A549 (cell line): ENCODE measurements at regions not wholly inside any gene's neighbourhood (a gene's known extent, or its start where the extent isn't known, plus 50 kb on each side); places are given as distances from the start of the nearest gene placed in this dataset.

Experiments
- ATAC-seq, 2 experiments: fragments of 200-7000 bp in 1 of 2; fragments of >200 bp in 1 of 2; cut with Nextera tagmentation in 1 of 2; cut with Tn5 transposase in 1 of 2; 3 replicates each; pipeline versions ENCODE4 v1.8.0 to v1.9.1; 2018 to 2020; ENCODE audit warnings: mild to moderate bottlenecking in 1 of 2, moderate library complexity in 1 of 2
- CTCF ChIA-PET: fragments of 300-600 bp; sonication (Branson Sonifier 250); formaldehyde crosslinking; extraction: SDS; loops from one replicate; lab custom pipeline; 2021; ENCODE audit warnings: antibody characterized with exemption, inconsistent platforms; lab: Yijun Ruan, JAX
- POLR2A ChIA-PET: fragments of 350-600 bp; formaldehyde crosslinking; extraction: SDS; loops from one replicate; lab custom pipeline; 2021; ENCODE audit warnings: antibody characterized with exemption, inconsistent platforms; lab: Yijun Ruan, JAX
- DNase-seq, 2 experiments: peaks; one replicate each; pipeline versions ENCODE4 v3.0.0 to v3.0.0-alpha.2; 2011 to 2016; ENCODE audit warnings: low read depth in 1 of 2, low spot score in 1 of 2
- FAIRE-seq: peaks from 2 replicates; lab custom pipeline; 2011; peaks lifted over from hg19 to GRCh38; lab: Jason Lieb, UNC
- H3K27ac ChIP-seq, 2 experiments: fragments of >200 bp; sonication (Bioruptor Twin); formaldehyde crosslinking; 3 replicates each; pipeline ENCODE4 v1.5.1; 2016 to 2017
- H3K4me1 ChIP-seq: fragments of >200 bp; sonication (Bioruptor Twin); formaldehyde crosslinking; 3 replicates; pipeline ENCODE4 v1.6.1; 2016
- H3K4me2 ChIP-seq: fragments of >200 bp; sonication (Bioruptor Twin); formaldehyde crosslinking; 3 replicates; pipeline ENCODE4 v1.6.1; 2016
- H3K4me3 ChIP-seq: fragments of >200 bp; sonication (Bioruptor Twin); formaldehyde crosslinking; 3 replicates; pipeline ENCODE4 v1.5.1; 2016
- H3K9me3 ChIP-seq: fragments of >200 bp; sonication (Bioruptor Twin); formaldehyde crosslinking; 3 replicates; pipeline ENCODE4 v1.6.1; 2016
- CHD4 ChIP-seq: fragments of 200-600 bp; sonication (generic); IDR thresholded peaks from 2 replicates; pipeline ENCODE4 v1.6.1; 2016; ENCODE audit warnings: antibody characterized with exemption, mild to moderate bottlenecking, borderline replicate concordance
- ESRRA ChIP-seq: fragments of 150-350 bp; IDR thresholded peaks from 2 replicates; pipeline ENCODE4 v1.6.1; 2014; ENCODE audit warnings: mild to moderate bottlenecking, low read length, borderline replicate concordance
- FOSB ChIP-seq: fragments of 250-450 bp; sonication (Bioruptor Pico); IDR thresholded peaks from 2 replicates; pipeline ENCODE4 v1.5.0; 2020; ENCODE audit warnings: mild to moderate bottlenecking, moderate library complexity
- FOSL2 ChIP-seq, 2 experiments: fragments of 450-650 bp in 1 of 2; fragments of >200 bp in 1 of 2; sonication (Bioruptor Twin) in 1 of 2; formaldehyde crosslinking; IDR thresholded peaks; 2 replicates each; pipeline versions ENCODE4 v1.5.0 to v1.6.1; 2016 to 2020; ENCODE audit warnings: mild to moderate bottlenecking in 1 of 2, moderate library complexity in 1 of 2
- FOXS1 ChIP-seq: fragments of 250-450 bp; sonication (Bioruptor Pico); IDR thresholded peaks from 2 replicates; pipeline ENCODE4 v1.5.0; 2020; ENCODE audit warnings: mild to moderate bottlenecking, moderate library complexity
- HDAC2 ChIP-seq: fragments of 200-600 bp; sonication (generic); IDR thresholded peaks from 2 replicates; pipeline ENCODE4 v1.6.1; 2016
- MAZ ChIP-seq: fragments of 150-350 bp; IDR thresholded peaks from 2 replicates; pipeline ENCODE4 v1.6.1; 2014; ENCODE audit warnings: antibody characterized with exemption, low read depth, low read length, borderline replicate concordance
- MYC ChIP-seq: IDR thresholded peaks from 2 replicates; pipeline ENCODE4 v1.6.1; 2012; ENCODE audit warnings: mild to moderate bottlenecking, inconsistent platforms, low read length, improper control_type of control experiment, borderline replicate concordance
- NPAS2 ChIP-seq: fragments of 250-450 bp; sonication (Bioruptor Pico); IDR thresholded peaks from 2 replicates; pipeline ENCODE4 v1.8.0; 2022; ENCODE audit warnings: mild to moderate bottlenecking, moderate library complexity, borderline replicate concordance
- PHF8 ChIP-seq: fragments of 200-600 bp; sonication (generic); IDR thresholded peaks from 2 replicates; pipeline ENCODE4 v1.6.1; 2016; ENCODE audit warnings: low read depth, mild to moderate bottlenecking, antibody characterized with exemption, moderate library complexity, borderline replicate concordance
- POLR2AphosphoS2 ChIP-seq: conservative IDR thresholded peaks from 2 replicates; pipeline ENCODE4 v1.6.1; 2012; ENCODE audit warnings: low read length, improper control_type of control experiment, inconsistent platforms
- RAD21 ChIP-seq, 2 experiments: fragments of >200 bp in 1 of 2; sonication (Bioruptor Twin) in 1 of 2; formaldehyde crosslinking in 1 of 2; IDR thresholded peaks in 1 of 2; conservative IDR thresholded peaks in 1 of 2; 2 replicates in 1 of 2; 3 replicates in 1 of 2; pipeline ENCODE4 v1.6.1; 2012 to 2018; ENCODE audit warnings: inconsistent platforms in 1 of 2
- RCOR1 ChIP-seq: fragments of 150-350 bp; IDR thresholded peaks from 2 replicates; pipeline ENCODE4 v1.6.1; 2014; ENCODE audit warnings: antibody characterized with exemption, low read length, low read depth
- RNF2 ChIP-seq: fragments of 200-600 bp; sonication (generic); IDR thresholded peaks from 2 replicates; pipeline ENCODE4 v1.6.1; 2016; ENCODE audit warnings: low read depth, mild to moderate bottlenecking, antibody characterized with exemption, moderate library complexity, borderline replicate concordance
- TP53 ChIP-seq: fragments of 250-450 bp; sonication (Bioruptor Pico); IDR thresholded peaks from 2 replicates; pipeline ENCODE4 v1.5.0; 2021; ENCODE audit warnings: mild to moderate bottlenecking, moderate library complexity
- ZNF302 ChIP-seq: fragments of 250-450 bp; sonication (Bioruptor Pico); IDR thresholded peaks from 2 replicates; pipeline ENCODE4 v1.9.0; 2021; ENCODE audit warnings: inconsistent platforms, mild to moderate bottlenecking, moderate library complexity
- WGBS: methylation state at CpG from one replicate; pipeline ENCODE4 v1.1.6; 2017; ENCODE audit errors: missing lambda C conversion rate; 5-methylcytosine and 5-hydroxymethylcytosine counted together
- TF ChIP-seq, protein P1 (sequence below): fragments of 150-350 bp; IDR thresholded peaks from 2 replicates; pipeline ENCODE4 v1.6.1; 2014; ENCODE audit warnings: low read depth, mild to moderate bottlenecking, low read length
- TF ChIP-seq, protein P2 (sequence below): fragments of 450-650 bp; IDR thresholded peaks from 2 replicates; pipeline ENCODE4 v1.6.1; 2014; ENCODE audit warnings: antibody characterized with exemption
- TF ChIP-seq, protein P3 (sequence below): IDR thresholded peaks from 2 replicates; pipeline ENCODE4 v1.6.1; 2012
- TF ChIP-seq, protein P4 (sequence below): fragments of 250-450 bp; sonication (Bioruptor Pico); IDR thresholded peaks from 2 replicates; pipeline ENCODE4 v1.5.0; 2021; ENCODE audit warnings: mild to moderate bottlenecking, moderate library complexity, borderline replicate concordance

DNA sequence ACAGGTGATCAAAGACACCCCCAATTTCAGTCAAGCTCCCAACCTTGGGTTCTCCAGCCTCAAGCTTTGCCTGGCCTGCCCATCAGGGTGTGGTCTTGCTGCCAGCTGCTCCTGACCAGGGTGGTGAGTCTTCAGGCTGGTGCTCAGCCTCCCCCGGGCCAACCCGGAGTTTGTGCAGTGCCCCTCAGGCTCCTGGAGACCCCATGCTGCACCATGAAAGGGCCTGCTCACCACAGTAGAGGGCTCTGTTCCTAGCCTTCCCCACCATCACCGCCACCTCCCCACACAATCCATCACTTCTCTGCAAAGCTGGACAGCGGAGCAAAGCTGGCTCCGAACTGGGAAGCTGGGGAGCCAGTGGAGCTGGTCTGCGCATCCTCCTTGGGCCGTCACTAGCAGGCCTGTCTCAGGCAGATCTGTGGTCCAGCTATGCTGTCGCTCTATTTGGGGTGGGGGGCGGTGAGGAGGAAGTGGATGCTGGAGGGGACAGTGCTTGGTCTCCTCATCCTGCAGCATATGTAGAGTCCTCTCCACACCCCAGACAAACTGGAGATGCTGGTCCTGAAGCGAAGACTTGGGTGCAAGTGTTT, 88.5 kb upstream of the RPL38 start:
- ChIA-PET POLR2A (no interaction called here), CTCF (interaction anchor here (0.8 to 2.6 kb wide), 2 partner anchors 25 to 116 kb away, joined by 3 to 7 read pairs; no protein-coding TSS in a partner anchor)
- H3K27ac ChIP-seq, result no peak overlapping the region
- DNase-seq (no peak), FAIRE-seq (no peak)
- H3K4me2 ChIP-seq, result no peak overlapping the region
- WGBS, result 51% methylated on average over 10 of the region's 10 CpGs
- H3K4me3 ChIP-seq, result no peak overlapping the region
- no peak for TF ChIP-seq MAZ
- no peak for TF ChIP-seq RNF2
- no peak for TF ChIP-seq HDAC2
- TF ChIP-seq, protein P1, sequence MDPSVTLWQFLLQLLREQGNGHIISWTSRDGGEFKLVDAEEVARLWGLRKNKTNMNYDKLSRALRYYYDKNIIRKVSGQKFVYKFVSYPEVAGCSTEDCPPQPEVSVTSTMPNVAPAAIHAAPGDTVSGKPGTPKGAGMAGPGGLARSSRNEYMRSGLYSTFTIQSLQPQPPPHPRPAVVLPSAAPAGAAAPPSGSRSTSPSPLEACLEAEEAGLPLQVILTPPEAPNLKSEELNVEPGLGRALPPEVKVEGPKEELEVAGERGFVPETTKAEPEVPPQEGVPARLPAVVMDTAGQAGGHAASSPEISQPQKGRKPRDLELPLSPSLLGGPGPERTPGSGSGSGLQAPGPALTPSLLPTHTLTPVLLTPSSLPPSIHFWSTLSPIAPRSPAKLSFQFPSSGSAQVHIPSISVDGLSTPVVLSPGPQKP, result no peak
- TF ChIP-seq, all 56 proteins: peak for 0
- Histone ChIP-seq H3K4me1 (no peaks in the 10 kb centered on the region), H3K9me3 (no peaks in the 10 kb centered on the region)
- no peak for ATAC-seq

DNA sequence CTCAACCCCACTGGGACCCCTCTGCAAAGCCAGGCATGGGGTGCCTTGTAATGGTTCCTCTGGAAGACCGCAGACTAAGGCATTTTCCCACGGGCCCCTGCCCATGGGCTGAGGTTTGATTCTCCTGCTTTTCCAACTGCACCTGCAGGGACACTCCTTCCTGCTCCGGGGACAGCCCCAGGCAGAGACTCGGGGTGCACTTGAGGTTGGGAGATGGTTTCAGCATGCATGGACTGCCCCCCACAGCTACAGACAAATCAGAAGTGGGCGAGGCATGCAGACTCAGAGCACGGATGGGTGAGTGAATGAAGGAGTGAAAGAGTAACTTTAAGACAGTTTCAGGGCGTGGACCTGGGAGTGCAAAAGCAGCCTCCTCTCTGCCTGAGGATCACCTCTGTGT, 87.9 kb upstream of the RPL38 start:
- FAIRE-seq, result no peak
- no peak for TF ChIP-seq PHF8
- TF ChIP-seq TP53 (CRISPR knock-in tag), result no peak
- no peak for TF ChIP-seq RNF2
- TF ChIP-seq, all 56 proteins: peak for 0
- WGBS, result 12% methylated on average over 7 of the region's 7 CpGs
- ATAC-seq (no peak), DNase-seq (no peak)
- CTCF ChIA-PET, result interaction anchor here (1.2 to 2.6 kb wide), 3 partner anchors 10 to 84 kb away, joined by 3 to 7 read pairs (median 5); no protein-coding TSS in a partner anchor
- Histone ChIP-seq H3K4me1 (no peaks in the 10 kb centered on the region), H3K4me3 (no peak overlapping the region), H3K27ac (no peak overlapping the region), H3K9me3 (no peaks in the 10 kb centered on the region), H3K4me2 (no peak overlapping the region)
- POLR2A ChIA-PET, result no interaction called here

DNA sequence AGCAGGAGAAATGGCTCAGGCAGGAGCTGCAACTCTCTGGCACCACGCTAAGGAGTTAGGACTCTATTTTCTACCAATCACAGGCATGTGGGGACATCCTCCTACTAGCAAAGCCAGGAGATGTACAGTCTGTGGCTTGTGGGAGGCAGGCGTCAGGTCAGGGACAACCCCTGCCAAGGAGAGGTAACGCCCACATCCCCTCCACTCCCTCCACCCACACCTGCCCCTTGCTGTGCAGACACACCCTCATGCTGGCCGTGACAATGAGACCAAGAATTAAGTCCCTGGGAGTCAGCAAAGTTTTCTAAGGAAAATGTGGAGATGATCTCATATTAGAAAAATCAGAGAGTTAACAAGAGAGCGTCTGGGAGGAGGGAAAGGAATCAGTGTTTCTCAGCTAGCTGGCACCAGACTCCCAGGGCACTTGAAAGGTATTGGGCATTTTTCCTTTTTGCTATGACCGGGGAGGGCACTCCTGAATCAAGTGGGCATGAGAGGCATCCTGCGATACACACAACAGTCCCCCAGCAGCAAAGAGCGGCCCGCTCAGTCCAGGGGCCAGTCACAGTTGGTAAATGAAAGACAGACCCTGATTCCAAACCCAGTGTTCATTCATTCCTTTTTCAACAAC, 87.3 kb upstream of the RPL38 start:
- ChIA-PET POLR2A (no interaction called here), CTCF (interaction anchor here (0.5 to 2.6 kb wide), 6 partner anchors 9 to 157 kb away, joined by 3 to 7 read pairs (median 4); no protein-coding TSS in a partner anchor)
- Histone ChIP-seq H3K4me2 (no peak overlapping the region), H3K27ac (no peak overlapping the region), H3K4me3 (no peak overlapping the region), H3K9me3 (no peaks in the 10 kb centered on the region), H3K4me1 (no peaks in the 10 kb centered on the region)
- TF ChIP-seq RAD21 (conservative IDR thresholded peaks at IDR 0.05 in 1 of 2, IDR thresholded peaks at IDR 0.05 in 1 of 2), result no peak
- no peak for TF ChIP-seq MYC
- TF ChIP-seq ZNF302 (CRISPR knock-in tag), result no peak
- no peak for TF ChIP-seq FOXS1 (CRISPR knock-in tag)
- TF ChIP-seq, protein P2, sequence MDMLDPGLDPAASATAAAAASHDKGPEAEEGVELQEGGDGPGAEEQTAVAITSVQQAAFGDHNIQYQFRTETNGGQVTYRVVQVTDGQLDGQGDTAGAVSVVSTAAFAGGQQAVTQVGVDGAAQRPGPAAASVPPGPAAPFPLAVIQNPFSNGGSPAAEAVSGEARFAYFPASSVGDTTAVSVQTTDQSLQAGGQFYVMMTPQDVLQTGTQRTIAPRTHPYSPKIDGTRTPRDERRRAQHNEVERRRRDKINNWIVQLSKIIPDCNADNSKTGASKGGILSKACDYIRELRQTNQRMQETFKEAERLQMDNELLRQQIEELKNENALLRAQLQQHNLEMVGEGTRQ, result no peak
- TF ChIP-seq FOSL2 (IDR thresholded peaks at IDR 0.05), result no peak
- TF ChIP-seq FOSL2 (CRISPR knock-in tag; IDR thresholded peaks at IDR 0.05), result no peak
- TF ChIP-seq NPAS2 (CRISPR knock-in tag), result no peak
- no peak for TF ChIP-seq RNF2
- TF ChIP-seq, protein P3, sequence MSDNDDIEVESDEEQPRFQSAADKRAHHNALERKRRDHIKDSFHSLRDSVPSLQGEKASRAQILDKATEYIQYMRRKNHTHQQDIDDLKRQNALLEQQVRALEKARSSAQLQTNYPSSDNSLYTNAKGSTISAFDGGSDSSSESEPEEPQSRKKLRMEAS, result no peak
- no peak for TF ChIP-seq CHD4
- no peak for TF ChIP-seq POLR2AphosphoS2
- no peak for TF ChIP-seq PHF8
- no peak for TF ChIP-seq RCOR1
- no peak for TF ChIP-seq FOSB
- no peak for TF ChIP-seq ESRRA
- TF ChIP-seq, protein P4, sequence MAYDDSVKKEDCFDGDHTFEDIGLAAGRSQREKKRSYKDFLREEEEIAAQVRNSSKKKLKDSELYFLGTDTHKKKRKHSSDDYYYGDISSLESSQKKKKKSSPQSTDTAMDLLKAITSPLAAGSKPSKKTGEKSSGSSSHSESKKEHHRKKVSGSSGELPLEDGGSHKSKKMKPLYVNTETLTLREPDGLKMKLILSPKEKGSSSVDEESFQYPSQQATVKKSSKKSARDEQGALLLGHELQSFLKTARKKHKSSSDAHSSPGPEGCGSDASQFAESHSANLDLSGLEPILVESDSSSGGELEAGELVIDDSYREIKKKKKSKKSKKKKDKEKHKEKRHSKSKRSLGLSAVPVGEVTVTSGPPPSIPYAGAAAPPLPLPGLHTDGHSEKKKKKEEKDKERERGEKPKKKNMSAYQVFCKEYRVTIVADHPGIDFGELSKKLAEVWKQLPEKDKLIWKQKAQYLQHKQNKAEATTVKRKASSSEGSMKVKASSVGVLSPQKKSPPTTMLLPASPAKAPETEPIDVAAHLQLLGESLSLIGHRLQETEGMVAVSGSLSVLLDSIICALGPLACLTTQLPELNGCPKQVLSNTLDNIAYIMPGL (CRISPR knock-in tag), result no peak
- DNase-seq (no peak), FAIRE-seq (no peak), ATAC-seq (peak in 1 of 2 experiments; percentile 19; a peak in 2 of 6 replicates)
- WGBS, result 37% methylated on average over 9 of the region's 9 CpGs
